A673 (cell line): ENCODE measurements at regions not wholly inside any gene's neighbourhood (a gene's known extent, or its start where the extent isn't known, plus 50 kb on each side); places are given as distances from the start of the nearest gene placed in this dataset.
"Not testable (repeated sequence)": the region's sequence is repeated elsewhere in the genome, so short reads cannot be mapped to it uniquely, and the experiment has no call there.

ENCODE experiments used
- BruUV-seq: library from RNA; stranded (reverse); fragments of 400-500 nt; replicated peaks from 2 replicates; lab custom pipeline; 2021; lab: Mats Ljungman, UMichigan
- CTCF ChIA-PET: fragments of 300-600 bp; sonication (Branson Sonifier 250); formaldehyde crosslinking; loops from one replicate; lab custom pipeline; 2022; ENCODE audit warnings: antibody characterized with exemption; lab: Charles Lee
- POLR2A ChIA-PET: fragments of 300-600 bp; sonication (Branson Sonifier 250); formaldehyde crosslinking; loops from one replicate; lab custom pipeline; 2022; ENCODE audit warnings: antibody characterized with exemption; ENCODE audit not compliant: low non-redundant PET; lab: Charles Lee
- DNase-seq: peaks from one replicate; pipeline ENCODE4 v3.0.0-alpha.2; 2015; ENCODE audit warnings: low spot score
- H3K27ac ChIP-seq: fragments of 200-600 bp; sonication (generic); 2 replicates; pipeline ENCODE4 v1.5.1; 2016; ENCODE audit warnings: mixed run types, low read depth, mild to moderate bottlenecking, mixed read lengths, antibody characterized with exemption, low read length; ENCODE audit not compliant: poor library complexity, severe bottlenecking
- H3K27me3 ChIP-seq: fragments of 200-600 bp; sonication (generic); replicated peaks from 2 replicates; pipeline ENCODE4 v1.6.1; 2017; ENCODE audit warnings: mixed run types, low read depth, mild to moderate bottlenecking, mixed read lengths, antibody characterized with exemption, low read length; ENCODE audit not compliant: insufficient read depth, poor library complexity
- H3K36me3 ChIP-seq: fragments of 200-600 bp; sonication (generic); 2 replicates; pipeline ENCODE4 v1.6.1; 2016; ENCODE audit warnings: mixed run types, mild to moderate bottlenecking, mixed read lengths, antibody characterized with exemption, low read length; ENCODE audit not compliant: insufficient read depth, poor library complexity, severe bottlenecking
- H3K4me1 ChIP-seq: fragments of 200-600 bp; sonication (generic); 2 replicates; pipeline ENCODE4 v1.6.1; 2017; ENCODE audit warnings: mixed run types, mild to moderate bottlenecking, mixed read lengths, antibody characterized with exemption, low read length; ENCODE audit not compliant: insufficient read depth, poor library complexity, severe bottlenecking
- H3K4me3 ChIP-seq: fragments of 200-600 bp; sonication (generic); 2 replicates; pipeline ENCODE4 v1.5.1; 2016; ENCODE audit warnings: low read depth, mixed run types, mild to moderate bottlenecking, mixed read lengths, low read length; ENCODE audit not compliant: poor library complexity, severe bottlenecking
- H3K9me3 ChIP-seq: fragments of 200-600 bp; sonication (generic); 2 replicates; pipeline ENCODE4 v1.6.1; 2016; ENCODE audit warnings: mixed run types, low read depth, mild to moderate bottlenecking, mixed read lengths, antibody characterized with exemption, low read length; ENCODE audit not compliant: poor library complexity, severe bottlenecking
- EZH2 ChIP-seq: fragments of 200-600 bp; sonication (generic); IDR thresholded peaks from 2 replicates; pipeline ENCODE4 v1.6.1; 2017; ENCODE audit warnings: borderline replicate concordance, low read depth, mild to moderate bottlenecking, mixed read lengths, antibody characterized with exemption, low read length; ENCODE audit not compliant: poor library complexity, severe bottlenecking
- intact Hi-C: fragments of 100-400 bp; cut with micrococcal nuclease; formaldehyde crosslinking; loops from one replicate; pipeline ENCODE4 v1.10.0; 2022; ENCODE audit not compliant: unreplicated experiment
- TF ChIP-seq, protein P1 (sequence below): fragments of 300-800, 200-600 bp; sonication (generic); conservative IDR thresholded peaks from 2 replicates; pipeline ENCODE4 v1.5.1; 2017; ENCODE audit warnings: low read depth, mild to moderate bottlenecking, antibody characterized with exemption, low read length, moderate library complexity, mixed read lengths

DNA sequence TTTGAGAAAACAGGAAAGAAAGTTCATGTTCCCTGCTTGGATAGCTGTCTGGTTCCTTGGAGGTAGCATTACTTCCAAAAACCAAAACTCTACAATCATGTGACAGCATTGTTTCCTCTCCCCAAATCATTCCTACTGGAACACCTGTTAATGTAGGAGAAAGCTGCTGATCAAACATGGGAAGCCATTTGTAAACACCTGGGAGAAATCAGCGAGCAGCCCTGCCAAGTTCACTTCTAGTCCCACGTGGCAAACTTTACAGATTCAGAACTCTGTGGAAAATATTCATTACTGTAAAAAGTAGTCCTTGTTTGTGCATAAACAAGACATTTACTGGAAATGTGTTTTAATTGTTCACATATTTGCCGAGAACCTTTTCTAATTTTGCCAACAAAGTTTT is 275.5 kb upstream of the AZI2 start:
- BruUV-seq = no TSS peak
- H3K4me1 ChIP-seq = no peaks in the 10 kb centered on the region
- no peak overlapping the region for H3K27ac ChIP-seq
- TF ChIP-seq, protein P1, sequence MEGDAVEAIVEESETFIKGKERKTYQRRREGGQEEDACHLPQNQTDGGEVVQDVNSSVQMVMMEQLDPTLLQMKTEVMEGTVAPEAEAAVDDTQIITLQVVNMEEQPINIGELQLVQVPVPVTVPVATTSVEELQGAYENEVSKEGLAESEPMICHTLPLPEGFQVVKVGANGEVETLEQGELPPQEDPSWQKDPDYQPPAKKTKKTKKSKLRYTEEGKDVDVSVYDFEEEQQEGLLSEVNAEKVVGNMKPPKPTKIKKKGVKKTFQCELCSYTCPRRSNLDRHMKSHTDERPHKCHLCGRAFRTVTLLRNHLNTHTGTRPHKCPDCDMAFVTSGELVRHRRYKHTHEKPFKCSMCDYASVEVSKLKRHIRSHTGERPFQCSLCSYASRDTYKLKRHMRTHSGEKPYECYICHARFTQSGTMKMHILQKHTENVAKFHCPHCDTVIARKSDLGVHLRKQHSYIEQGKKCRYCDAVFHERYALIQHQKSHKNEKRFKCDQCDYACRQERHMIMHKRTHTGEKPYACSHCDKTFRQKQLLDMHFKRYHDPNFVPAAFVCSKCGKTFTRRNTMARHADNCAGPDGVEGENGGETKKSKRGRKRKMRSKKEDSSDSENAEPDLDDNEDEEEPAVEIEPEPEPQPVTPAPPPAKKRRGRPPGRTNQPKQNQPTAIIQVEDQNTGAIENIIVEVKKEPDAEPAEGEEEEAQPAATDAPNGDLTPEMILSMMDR = no peak
- no peak for TF ChIP-seq EZH2
- no peak for DNase-seq
- no peak overlapping the region for H3K4me3 ChIP-seq
- H3K9me3 ChIP-seq = no peaks in the 10 kb centered on the region
- ChIA-PET POLR2A (no interaction called here), CTCF (no interaction called here)
- H3K36me3 ChIP-seq = no peaks in the 10 kb centered on the region
- intact Hi-C loops = no loop called here
- H3K27me3 ChIP-seq = no peaks in the 10 kb centered on the region

DNA sequence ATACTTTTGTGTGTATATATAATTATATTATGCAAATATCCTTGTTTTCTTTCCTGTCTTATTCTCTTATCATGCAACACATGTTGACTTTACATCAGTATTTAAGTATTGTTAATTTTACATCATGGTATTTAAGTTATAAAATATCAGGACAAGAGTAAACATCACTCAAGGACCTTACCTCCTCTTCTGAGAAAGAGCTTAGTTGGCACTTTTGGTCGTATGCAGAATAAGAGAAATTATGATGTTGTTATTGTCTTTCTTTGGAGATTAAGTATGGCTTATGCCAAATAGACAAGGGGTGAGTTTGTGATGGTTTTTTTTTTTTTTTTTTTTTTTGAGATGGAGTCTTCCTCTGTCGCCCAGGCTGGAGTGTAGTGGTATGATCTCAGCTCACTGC is 279.2 kb upstream of the AZI2 start:
- H3K4me3 ChIP-seq, POLR2A ChIA-PET, H3K27me3 ChIP-seq, intact Hi-C loops, H3K4me1 ChIP-seq, H3K27ac ChIP-seq, H3K9me3 ChIP-seq, CTCF ChIA-PET, DNase-seq, H3K36me3 ChIP-seq, BruUV-seq: not testable (repeated sequence)

DNA sequence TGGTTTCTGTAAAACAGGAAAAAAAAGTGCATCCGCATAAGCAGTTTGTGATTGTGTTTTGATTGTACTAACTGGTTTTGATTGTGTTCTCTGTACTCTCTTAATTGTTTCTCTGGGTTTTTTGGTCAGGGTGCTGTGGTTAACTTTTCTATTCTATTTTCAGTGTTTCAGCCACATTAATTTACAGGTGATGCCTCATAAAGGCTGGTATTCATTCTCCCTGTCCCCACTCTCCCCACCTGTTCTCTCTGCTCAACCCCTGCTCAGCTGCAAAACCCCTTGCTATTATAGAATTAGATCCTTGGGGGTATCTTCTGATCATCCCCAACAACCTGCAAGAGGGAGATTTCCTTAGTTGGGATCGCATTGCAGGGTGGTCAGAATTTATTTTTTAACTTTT is 285.4 kb upstream of the AZI2 start:
- Histone ChIP-seq H3K27me3 (no peaks in the 10 kb centered on the region), H3K27ac (no peak overlapping the region), H3K4me1 (no peaks in the 10 kb centered on the region), H3K4me3 (no peak overlapping the region), H3K9me3 (no peaks in the 10 kb centered on the region), H3K36me3 (no peaks in the 10 kb centered on the region)
- TF ChIP-seq EZH2 = no peak
- TF ChIP-seq, protein P1 = no peak
- no peak for DNase-seq
- ChIA-PET CTCF (no interaction called here), POLR2A (no interaction called here)
- BruUV-seq = no TSS peak
- intact Hi-C loops = no loop called here

DNA sequence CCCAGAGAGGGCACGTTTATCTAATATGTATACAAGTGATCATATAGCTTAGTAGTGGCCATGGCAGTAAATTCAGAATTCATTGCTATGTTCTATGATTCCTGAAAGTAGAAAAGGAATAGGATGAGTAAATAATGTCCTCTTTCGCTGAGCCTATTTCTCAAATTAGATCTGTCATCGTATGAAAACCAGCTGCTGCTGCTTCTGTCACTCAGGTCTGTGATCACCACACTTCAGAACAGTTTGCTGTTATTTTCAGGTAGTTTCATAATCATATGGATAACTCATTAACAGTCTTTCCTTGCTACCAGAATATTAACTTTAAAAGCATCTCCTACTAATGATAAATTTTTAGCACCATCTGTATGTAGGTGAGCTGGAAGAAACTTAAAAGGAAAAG is 289.1 kb upstream of the AZI2 start:
- POLR2A ChIA-PET = interaction anchor here (0.6 kb wide), 1 partner anchor 73 kb away, joined by 3 read pairs; no protein-coding TSS in a partner anchor
- CTCF ChIA-PET = no interaction called here
- Histone ChIP-seq H3K27ac (no peak overlapping the region), H3K36me3 (no peaks in the 10 kb centered on the region), H3K9me3 (no peaks in the 10 kb centered on the region), H3K4me1 (no peaks in the 10 kb centered on the region), H3K4me3 (no peak overlapping the region), H3K27me3 (no peaks in the 10 kb centered on the region)
- no TSS peak for BruUV-seq
- intact Hi-C loops = no loop called here
- no peak for DNase-seq
- TF ChIP-seq, protein P1 = no peak
- no peak for TF ChIP-seq EZH2
